ENCODE measurements at regions not wholly inside any gene's neighbourhood (a gene's known extent, or its start where the extent isn't known, plus 50 kb on each side); places are given as distances from the start of the nearest gene placed in this dataset.
"Not testable (repeated sequence)": the region's sequence is repeated elsewhere in the genome, so short reads cannot be mapped to it uniquely, and the experiment has no call there.

GRCh38 chr14:37870632-37871346 is 275.4 kb downstream of the TTC6 start:
- Histone ChIP-seq H4K20me1 (ENCODE audit: insufficient read depth) (no peaks in the 10 kb centered on the region), H2AFZ (ENCODE audit: low read depth, low read length) (no peak overlapping the region), H3K4me2 (ENCODE audit: low read length) (no peak overlapping the region), H3K36me3 (ENCODE audit: insufficient read depth, low read length) (no peaks in the 10 kb centered on the region), H3K4me3 (ENCODE audit: low read length) (no peak overlapping the region), H3K79me2 (replicated peaks; ENCODE audit: insufficient read depth, low read length) (no peaks in the 10 kb centered on the region), H3K9ac (ENCODE audit: low read length) (no peak overlapping the region), H3K9me2 (ENCODE audit: insufficient read depth, low read length) (no peaks in the 10 kb centered on the region), H3K27me3 (ENCODE audit: insufficient read depth, low read depth, low read length) (no peaks in the 10 kb centered on the region), H3F3A (ENCODE audit: insufficient read depth, low read length, poor library complexity, severe bottlenecking) (no peaks in the 10 kb centered on the region), H3K9me3 (ENCODE audit: low read length) (no peaks in the 10 kb centered on the region), H3K27ac (ENCODE audit: low read length) (no peak overlapping the region)
- TF ChIP-seq, protein P1, sequence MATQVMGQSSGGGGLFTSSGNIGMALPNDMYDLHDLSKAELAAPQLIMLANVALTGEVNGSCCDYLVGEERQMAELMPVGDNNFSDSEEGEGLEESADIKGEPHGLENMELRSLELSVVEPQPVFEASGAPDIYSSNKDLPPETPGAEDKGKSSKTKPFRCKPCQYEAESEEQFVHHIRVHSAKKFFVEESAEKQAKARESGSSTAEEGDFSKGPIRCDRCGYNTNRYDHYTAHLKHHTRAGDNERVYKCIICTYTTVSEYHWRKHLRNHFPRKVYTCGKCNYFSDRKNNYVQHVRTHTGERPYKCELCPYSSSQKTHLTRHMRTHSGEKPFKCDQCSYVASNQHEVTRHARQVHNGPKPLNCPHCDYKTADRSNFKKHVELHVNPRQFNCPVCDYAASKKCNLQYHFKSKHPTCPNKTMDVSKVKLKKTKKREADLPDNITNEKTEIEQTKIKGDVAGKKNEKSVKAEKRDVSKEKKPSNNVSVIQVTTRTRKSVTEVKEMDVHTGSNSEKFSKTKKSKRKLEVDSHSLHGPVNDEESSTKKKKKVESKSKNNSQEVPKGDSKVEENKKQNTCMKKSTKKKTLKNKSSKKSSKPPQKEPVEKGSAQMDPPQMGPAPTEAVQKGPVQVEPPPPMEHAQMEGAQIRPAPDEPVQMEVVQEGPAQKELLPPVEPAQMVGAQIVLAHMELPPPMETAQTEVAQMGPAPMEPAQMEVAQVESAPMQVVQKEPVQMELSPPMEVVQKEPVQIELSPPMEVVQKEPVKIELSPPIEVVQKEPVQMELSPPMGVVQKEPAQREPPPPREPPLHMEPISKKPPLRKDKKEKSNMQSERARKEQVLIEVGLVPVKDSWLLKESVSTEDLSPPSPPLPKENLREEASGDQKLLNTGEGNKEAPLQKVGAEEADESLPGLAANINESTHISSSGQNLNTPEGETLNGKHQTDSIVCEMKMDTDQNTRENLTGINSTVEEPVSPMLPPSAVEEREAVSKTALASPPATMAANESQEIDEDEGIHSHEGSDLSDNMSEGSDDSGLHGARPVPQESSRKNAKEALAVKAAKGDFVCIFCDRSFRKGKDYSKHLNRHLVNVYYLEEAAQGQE (IDR thresholded peaks at IDR 0.05; ENCODE audit: borderline replicate concordance) = no peak
- no peak for TF ChIP-seq EZH2 (IDR thresholded peaks at IDR 0.05; ENCODE audit: borderline replicate concordance, insufficient read depth, low read length, poor library complexity, severe bottlenecking)
- no peak for TF ChIP-seq POLR2AphosphoS5 (IDR thresholded peaks at IDR 0.05)
- TF ChIP-seq CTCF (IDR thresholded peaks at IDR 0.05; ENCODE audit: poor library complexity, severe bottlenecking) = no peak
- TF ChIP-seq SMC3 (conservative IDR thresholded peaks at IDR 0.05; ENCODE audit: poor library complexity) = no peak
- no peak for TF ChIP-seq MXI1 (conservative IDR thresholded peaks at IDR 0.05; ENCODE audit: poor library complexity, severe bottlenecking)

DNA sequence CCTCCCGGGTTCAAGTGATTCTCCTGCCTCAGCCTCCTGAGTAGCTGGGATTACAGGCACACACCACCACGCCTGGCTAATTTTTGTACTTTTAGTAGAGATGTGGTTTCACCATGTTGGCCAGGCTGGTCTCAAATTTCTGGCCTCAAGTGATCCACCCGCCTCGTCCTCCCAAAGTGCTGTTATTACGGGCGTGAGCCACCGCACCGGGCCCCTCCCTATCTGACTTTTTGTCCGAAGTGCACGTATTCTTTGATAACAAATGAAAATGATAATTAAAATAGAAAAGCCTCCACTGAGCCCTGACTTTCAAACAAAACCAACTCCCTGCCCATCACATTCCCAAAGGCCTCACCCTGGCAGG is 278.6 kb downstream of the TTC6 start:
- not testable (repeated sequence) for H3K9ac ChIP-seq (ENCODE audit: low read length); H3K4me2 ChIP-seq (ENCODE audit: low read length); H3F3A ChIP-seq (ENCODE audit: insufficient read depth, low read length, poor library complexity, severe bottlenecking); H3K9me3 ChIP-seq (ENCODE audit: low read length); H3K27me3 ChIP-seq (ENCODE audit: insufficient read depth, low read depth, low read length); H3K36me3 ChIP-seq (ENCODE audit: insufficient read depth, low read length); H3K4me3 ChIP-seq (ENCODE audit: low read length); H3K79me2 ChIP-seq (replicated peaks; ENCODE audit: insufficient read depth, low read length); H2AFZ ChIP-seq (ENCODE audit: low read depth, low read length); H3K27ac ChIP-seq (ENCODE audit: low read length); H4K20me1 ChIP-seq (ENCODE audit: insufficient read depth); H3K9me2 ChIP-seq (ENCODE audit: insufficient read depth, low read length)

- H2AFZ ChIP-seq (ENCODE audit: low read depth, low read length) = no peak overlapping the region
- no peak for TF ChIP-seq MXI1 (conservative IDR thresholded peaks at IDR 0.05; ENCODE audit: poor library complexity, severe bottlenecking)
- TF ChIP-seq EZH2 (IDR thresholded peaks at IDR 0.05; ENCODE audit: borderline replicate concordance, insufficient read depth, low read length, poor library complexity, severe bottlenecking) = no peak
- TF ChIP-seq CTCF (IDR thresholded peaks at IDR 0.05; ENCODE audit: poor library complexity, severe bottlenecking) = peak; percentile 78
- no peak for TF ChIP-seq POLR2AphosphoS5 (IDR thresholded peaks at IDR 0.05)
- TF ChIP-seq RAD21 (conservative IDR thresholded peaks at IDR 0.05) = peak; percentile 78
- peak; percentile 87 for TF ChIP-seq SMC3 (conservative IDR thresholded peaks at IDR 0.05; ENCODE audit: poor library complexity)
- TF ChIP-seq TAF1 (IDR thresholded peaks at IDR 0.05; ENCODE audit: low read depth) = no peak
- TF ChIP-seq, protein P1 (IDR thresholded peaks at IDR 0.05; ENCODE audit: borderline replicate concordance) = no peak
- TF ChIP-seq EP300 (conservative IDR thresholded peaks at IDR 0.05; ENCODE audit: poor library complexity, severe bottlenecking) = no peak
- no peak overlapping the region for H3K9ac ChIP-seq (ENCODE audit: low read length)
- no peaks in the 10 kb centered on the region for H3K9me3 ChIP-seq (ENCODE audit: low read length)
- no peaks in the 10 kb centered on the region for H3K27me3 ChIP-seq (ENCODE audit: insufficient read depth, low read depth, low read length)
- no peak overlapping the region for H3K4me3 ChIP-seq (ENCODE audit: low read length)
- no peaks in the 10 kb centered on the region for H3K36me3 ChIP-seq (ENCODE audit: insufficient read depth, low read length)
- no peaks in the 10 kb centered on the region for H3K79me2 ChIP-seq (replicated peaks; ENCODE audit: insufficient read depth, low read length)
- no peak overlapping the region for H3K27ac ChIP-seq (ENCODE audit: low read length)
- H3F3A ChIP-seq (ENCODE audit: insufficient read depth, low read length, poor library complexity, severe bottlenecking) = no peaks in the 10 kb centered on the region
- no peak overlapping the region for H3K4me2 ChIP-seq (ENCODE audit: low read length)
- no peaks in the 10 kb centered on the region for H4K20me1 ChIP-seq (ENCODE audit: insufficient read depth)
- no peaks in the 10 kb centered on the region for H3K9me2 ChIP-seq (ENCODE audit: insufficient read depth, low read length)
Observed at GRCh38 chr14:37874429-37875109, 279.1 kb downstream of the TTC6 start.

Measured in neural cell (in vitro differentiated cells).